SK-N-SH treated with all-trans-retinoic acid at 6 μM for 48 hours (cell line): ENCODE measurements at regions not wholly inside any gene's neighbourhood (a gene's known extent, or its start where the extent isn't known, plus 50 kb on each side); places are given as distances from the start of the nearest gene placed in this dataset.

Experiments used
- ATAC-seq: fragments of 200-7000 bp; cut with Tn5 transposase; 3 replicates; pipeline ENCODE4 v1.9.1; 2020; ENCODE audit warnings: mild to moderate bottlenecking, moderate library complexity
- ARNTL ChIP-seq: fragments of 450-650 bp; formaldehyde crosslinking; IDR thresholded peaks from 2 replicates; pipeline ENCODE4 v1.5.0; 2020; ENCODE audit warnings: low read depth, mild to moderate bottlenecking, moderate library complexity, borderline replicate concordance
- BACH2 ChIP-seq: fragments of 250-450 bp; sonication (Bioruptor Pico); IDR thresholded peaks from 2 replicates; pipeline ENCODE4 v1.9.0; 2021; ENCODE audit warnings: mild to moderate bottlenecking, borderline replicate concordance
- CSDC2 ChIP-seq: fragments of 250-450 bp; sonication (Bioruptor Pico); IDR thresholded peaks from 2 replicates; pipeline ENCODE4 v1.5.0; 2020; ENCODE audit warnings: mild to moderate bottlenecking, moderate library complexity
- ESRRG ChIP-seq: fragments of 250-450 bp; sonication (Bioruptor Pico); IDR thresholded peaks from 2 replicates; pipeline ENCODE4 v1.6.1; 2021; ENCODE audit warnings: mild to moderate bottlenecking
- GLIS3 ChIP-seq: fragments of 250-450 bp; sonication (Bioruptor Pico); IDR thresholded peaks from 2 replicates; pipeline ENCODE4 v1.5.0; 2020; ENCODE audit warnings: mild to moderate bottlenecking, moderate library complexity
- ISL1 ChIP-seq: fragments of 250-450 bp; sonication (Bioruptor Pico); IDR thresholded peaks from 2 replicates; pipeline ENCODE4 v2.1.2; 2022; ENCODE audit warnings: mild to moderate bottlenecking, moderate library complexity
- PPARA ChIP-seq: fragments of 250-450 bp; sonication (Bioruptor Pico); IDR thresholded peaks from 2 replicates; pipeline ENCODE4 v1.5.0; 2020; ENCODE audit warnings: mild to moderate bottlenecking, borderline replicate concordance
- RARB ChIP-seq: fragments of 250-450 bp; sonication (Bioruptor Pico); IDR thresholded peaks from 2 replicates; pipeline ENCODE4 v1.8.0; 2021; ENCODE audit warnings: mild to moderate bottlenecking, moderate library complexity
- TOX ChIP-seq: fragments of 250-450 bp; sonication (Bioruptor Pico); IDR thresholded peaks from 2 replicates; pipeline ENCODE4 v1.8.0; 2021; ENCODE audit warnings: mild to moderate bottlenecking, moderate library complexity, borderline replicate concordance
- TSHZ2 ChIP-seq: fragments of 250-450 bp; sonication (Bioruptor Pico); IDR thresholded peaks from 2 replicates; pipeline ENCODE4 v1.5.0; 2020; ENCODE audit warnings: mild to moderate bottlenecking, moderate library complexity
- ZC3H10 ChIP-seq: fragments of 250-450 bp; sonication (Bioruptor Pico); IDR thresholded peaks from 2 replicates; pipeline ENCODE4 v1.5.1; 2021; ENCODE audit warnings: mild to moderate bottlenecking, moderate library complexity
- ZFP30 ChIP-seq: fragments of 450-650 bp; formaldehyde crosslinking; IDR thresholded peaks from 2 replicates; pipeline ENCODE4 v1.5.0; 2022; ENCODE audit warnings: mild to moderate bottlenecking, moderate library complexity
- ZNF565 ChIP-seq: fragments of 450-650 bp; formaldehyde crosslinking; conservative IDR thresholded peaks from 2 replicates; pipeline ENCODE4 v1.5.0; 2020; ENCODE audit warnings: low read depth, mild to moderate bottlenecking, moderate library complexity
- ZNF8 ChIP-seq: fragments of 450-650 bp; formaldehyde crosslinking; IDR thresholded peaks from 2 replicates; pipeline ENCODE4 v1.5.0; 2020; ENCODE audit warnings: mild to moderate bottlenecking, moderate library complexity
- TF ChIP-seq, protein P1 (sequence below): fragments of 250-450 bp; sonication (Bioruptor Pico); IDR thresholded peaks from 2 replicates; pipeline ENCODE4 v1.5.1; 2021; ENCODE audit warnings: mild to moderate bottlenecking, moderate library complexity
- TF ChIP-seq, protein P2 (sequence below): fragments of 250-450 bp; sonication (Bioruptor Pico); IDR thresholded peaks from 2 replicates; pipeline ENCODE4 v1.5.1; 2020; ENCODE audit warnings: low read depth, mild to moderate bottlenecking, moderate library complexity
- TF ChIP-seq, protein P3 (sequence below): fragments of 250-450 bp; sonication (Bioruptor Pico); IDR thresholded peaks from 2 replicates; pipeline ENCODE4 v1.8.0; 2021; ENCODE audit warnings: low read depth, mild to moderate bottlenecking, moderate library complexity, borderline replicate concordance
- TF ChIP-seq, protein P4 (sequence below): fragments of 250-450 bp; sonication (Bioruptor Pico); IDR thresholded peaks from 2 replicates; pipeline ENCODE4 v1.8.0; 2020; ENCODE audit warnings: mild to moderate bottlenecking, moderate library complexity, borderline replicate concordance

DNA sequence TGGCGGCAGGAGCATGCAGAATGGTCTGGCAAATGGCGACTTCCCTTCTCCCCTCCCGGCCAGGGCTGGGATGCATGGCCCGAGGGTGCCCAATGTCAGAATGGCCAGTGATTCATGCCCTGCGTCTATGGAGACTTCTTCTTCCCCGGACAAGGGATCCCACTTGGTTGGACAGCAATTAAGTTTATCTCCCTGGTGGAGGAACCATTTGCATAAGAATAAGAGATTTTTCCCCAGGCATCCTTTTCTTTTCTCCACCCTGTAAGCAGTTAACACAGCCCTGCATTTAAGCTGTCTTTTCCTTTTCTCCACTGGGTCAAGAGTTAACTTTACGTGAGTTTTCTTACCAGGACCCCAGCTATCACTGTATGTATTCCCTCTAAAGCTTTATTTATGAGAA is 856.6 kb downstream of the GLUD2 start:
- no peak for ATAC-seq
- TF ChIP-seq ESRRG (CRISPR knock-in tag) = no peak
- TF ChIP-seq ZNF8 (CRISPR knock-in tag) = no peak
- TF ChIP-seq, protein P1, sequence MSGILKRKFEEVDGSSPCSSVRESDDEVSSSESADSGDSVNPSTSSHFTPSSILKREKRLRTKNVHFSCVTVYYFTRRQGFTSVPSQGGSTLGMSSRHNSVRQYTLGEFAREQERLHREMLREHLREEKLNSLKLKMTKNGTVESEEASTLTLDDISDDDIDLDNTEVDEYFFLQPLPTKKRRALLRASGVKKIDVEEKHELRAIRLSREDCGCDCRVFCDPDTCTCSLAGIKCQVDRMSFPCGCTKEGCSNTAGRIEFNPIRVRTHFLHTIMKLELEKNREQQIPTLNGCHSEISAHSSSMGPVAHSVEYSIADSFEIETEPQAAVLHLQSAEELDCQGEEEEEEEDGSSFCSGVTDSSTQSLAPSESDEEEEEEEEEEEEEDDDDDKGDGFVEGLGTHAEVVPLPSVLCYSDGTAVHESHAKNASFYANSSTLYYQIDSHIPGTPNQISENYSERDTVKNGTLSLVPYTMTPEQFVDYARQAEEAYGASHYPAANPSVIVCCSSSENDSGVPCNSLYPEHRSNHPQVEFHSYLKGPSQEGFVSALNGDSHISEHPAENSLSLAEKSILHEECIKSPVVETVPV (CRISPR knock-in tag) = no peak
- TF ChIP-seq ISL1 (CRISPR knock-in tag) = no peak
- TF ChIP-seq TOX = no peak
- TF ChIP-seq, protein P2, sequence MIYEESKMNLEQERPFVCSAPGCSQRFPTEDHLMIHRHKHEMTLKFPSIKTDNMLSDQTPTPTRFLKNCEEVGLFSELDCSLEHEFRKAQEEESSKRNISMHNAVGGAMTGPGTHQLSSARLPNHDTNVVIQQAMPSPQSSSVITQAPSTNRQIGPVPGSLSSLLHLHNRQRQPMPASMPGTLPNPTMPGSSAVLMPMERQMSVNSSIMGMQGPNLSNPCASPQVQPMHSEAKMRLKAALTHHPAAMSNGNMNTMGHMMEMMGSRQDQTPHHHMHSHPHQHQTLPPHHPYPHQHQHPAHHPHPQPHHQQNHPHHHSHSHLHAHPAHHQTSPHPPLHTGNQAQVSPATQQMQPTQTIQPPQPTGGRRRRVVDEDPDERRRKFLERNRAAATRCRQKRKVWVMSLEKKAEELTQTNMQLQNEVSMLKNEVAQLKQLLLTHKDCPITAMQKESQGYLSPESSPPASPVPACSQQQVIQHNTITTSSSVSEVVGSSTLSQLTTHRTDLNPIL (CRISPR knock-in tag) = no peak
- TF ChIP-seq, protein P3, sequence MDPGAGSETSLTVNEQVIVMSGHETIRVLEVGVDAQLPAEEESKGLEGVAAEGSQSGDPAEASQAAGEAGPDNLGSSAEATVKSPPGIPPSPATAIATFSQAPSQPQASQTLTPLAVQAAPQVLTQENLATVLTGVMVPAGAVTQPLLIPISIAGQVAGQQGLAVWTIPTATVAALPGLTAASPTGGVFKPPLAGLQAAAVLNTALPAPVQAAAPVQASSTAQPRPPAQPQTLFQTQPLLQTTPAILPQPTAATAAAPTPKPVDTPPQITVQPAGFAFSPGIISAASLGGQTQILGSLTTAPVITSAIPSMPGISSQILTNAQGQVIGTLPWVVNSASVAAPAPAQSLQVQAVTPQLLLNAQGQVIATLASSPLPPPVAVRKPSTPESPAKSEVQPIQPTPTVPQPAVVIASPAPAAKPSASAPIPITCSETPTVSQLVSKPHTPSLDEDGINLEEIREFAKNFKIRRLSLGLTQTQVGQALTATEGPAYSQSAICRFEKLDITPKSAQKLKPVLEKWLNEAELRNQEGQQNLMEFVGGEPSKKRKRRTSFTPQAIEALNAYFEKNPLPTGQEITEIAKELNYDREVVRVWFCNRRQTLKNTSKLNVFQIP (CRISPR knock-in tag) = no peak
- no peak for TF ChIP-seq PPARA (CRISPR knock-in tag)
- TF ChIP-seq ZNF565 (CRISPR knock-in tag) = no peak

GRCh38 chrX:121921258-121921657 is 873.8 kb downstream of the GLUD2 start:
- ATAC-seq = no peak

GRCh38 chrX:121931567-121931966 is 884.2 kb downstream of the GLUD2 start:
- no peak for TF ChIP-seq BACH2 (CRISPR knock-in tag)
- no peak for TF ChIP-seq ARNTL (CRISPR knock-in tag)
- TF ChIP-seq ISL1 (CRISPR knock-in tag) = no peak
- TF ChIP-seq, protein P4, sequence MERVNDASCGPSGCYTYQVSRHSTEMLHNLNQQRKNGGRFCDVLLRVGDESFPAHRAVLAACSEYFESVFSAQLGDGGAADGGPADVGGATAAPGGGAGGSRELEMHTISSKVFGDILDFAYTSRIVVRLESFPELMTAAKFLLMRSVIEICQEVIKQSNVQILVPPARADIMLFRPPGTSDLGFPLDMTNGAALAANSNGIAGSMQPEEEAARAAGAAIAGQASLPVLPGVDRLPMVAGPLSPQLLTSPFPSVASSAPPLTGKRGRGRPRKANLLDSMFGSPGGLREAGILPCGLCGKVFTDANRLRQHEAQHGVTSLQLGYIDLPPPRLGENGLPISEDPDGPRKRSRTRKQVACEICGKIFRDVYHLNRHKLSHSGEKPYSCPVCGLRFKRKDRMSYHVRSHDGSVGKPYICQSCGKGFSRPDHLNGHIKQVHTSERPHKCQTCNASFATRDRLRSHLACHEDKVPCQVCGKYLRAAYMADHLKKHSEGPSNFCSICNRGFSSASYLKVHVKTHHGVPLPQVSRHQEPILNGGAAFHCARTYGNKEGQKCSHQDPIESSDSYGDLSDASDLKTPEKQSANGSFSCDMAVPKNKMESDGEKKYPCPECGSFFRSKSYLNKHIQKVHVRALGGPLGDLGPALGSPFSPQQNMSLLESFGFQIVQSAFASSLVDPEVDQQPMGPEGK = no peak
- no peak for TF ChIP-seq ZC3H10
- ATAC-seq = no peak

More at GRCh38 chrX:121921258-121921657, 873.8 kb downstream of the GLUD2 start:
- TF ChIP-seq ZC3H10 (no peak), ZFP30 (CRISPR knock-in tag) (no peak), ISL1 (CRISPR knock-in tag) (no peak), RARB (no peak), CSDC2 (no peak), TSHZ2 (no peak)

- TF ChIP-seq GLIS3 (no peak), ESRRG (CRISPR knock-in tag) (no peak), TOX (no peak)
- TF ChIP-seq, protein P2 (CRISPR knock-in tag) = no peak
- TF ChIP-seq, protein P1 (CRISPR knock-in tag) = no peak
- ATAC-seq = no peak
Observed at GRCh38 chrX:121932688-121933087, 885.3 kb downstream of the GLUD2 start.
